Epithelial cell of proximal tubule (primary cell): ENCODE measurements at regions not wholly inside any gene's neighbourhood (a gene's known extent, or its start where the extent isn't known, plus 50 kb on each side); places are given as distances from the start of the nearest gene placed in this dataset.

Source experiments
- DNase-seq: peaks from one replicate; pipeline ENCODE4 v3.0.0-alpha.2; 2011; ENCODE audit warnings: low read depth
- H3K4me3 ChIP-seq: 2 replicates; pipeline ENCODE4 v1.5.1; 2011; ENCODE audit warnings: low read depth, mild to moderate bottlenecking, low read length
- TF ChIP-seq, protein P1 (sequence below): conservative IDR thresholded peaks from 2 replicates; pipeline ENCODE4 v1.5.1; 2012; ENCODE audit warnings: low read depth, mild to moderate bottlenecking, low read length

DNA sequence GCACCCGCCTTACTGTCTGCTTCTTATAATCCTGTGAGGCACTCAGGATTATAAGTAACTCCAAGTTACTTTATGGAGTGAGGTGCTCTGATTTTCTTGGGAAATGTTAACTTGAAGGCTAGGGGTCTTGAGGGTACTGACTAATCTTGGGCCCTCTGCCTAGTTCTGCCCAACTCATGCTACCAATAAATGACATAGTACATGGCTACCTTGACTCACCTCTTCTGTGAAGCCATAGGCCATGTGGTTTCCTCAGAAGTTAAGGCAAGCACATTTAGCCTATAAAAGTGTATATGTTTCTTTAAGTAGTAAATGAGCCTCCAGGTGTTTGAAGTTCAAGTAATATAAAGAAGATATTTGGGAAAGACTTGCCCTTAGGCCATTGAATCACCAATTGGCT lies 99.8 kb upstream of the CASK start:
- TF ChIP-seq, protein P1, sequence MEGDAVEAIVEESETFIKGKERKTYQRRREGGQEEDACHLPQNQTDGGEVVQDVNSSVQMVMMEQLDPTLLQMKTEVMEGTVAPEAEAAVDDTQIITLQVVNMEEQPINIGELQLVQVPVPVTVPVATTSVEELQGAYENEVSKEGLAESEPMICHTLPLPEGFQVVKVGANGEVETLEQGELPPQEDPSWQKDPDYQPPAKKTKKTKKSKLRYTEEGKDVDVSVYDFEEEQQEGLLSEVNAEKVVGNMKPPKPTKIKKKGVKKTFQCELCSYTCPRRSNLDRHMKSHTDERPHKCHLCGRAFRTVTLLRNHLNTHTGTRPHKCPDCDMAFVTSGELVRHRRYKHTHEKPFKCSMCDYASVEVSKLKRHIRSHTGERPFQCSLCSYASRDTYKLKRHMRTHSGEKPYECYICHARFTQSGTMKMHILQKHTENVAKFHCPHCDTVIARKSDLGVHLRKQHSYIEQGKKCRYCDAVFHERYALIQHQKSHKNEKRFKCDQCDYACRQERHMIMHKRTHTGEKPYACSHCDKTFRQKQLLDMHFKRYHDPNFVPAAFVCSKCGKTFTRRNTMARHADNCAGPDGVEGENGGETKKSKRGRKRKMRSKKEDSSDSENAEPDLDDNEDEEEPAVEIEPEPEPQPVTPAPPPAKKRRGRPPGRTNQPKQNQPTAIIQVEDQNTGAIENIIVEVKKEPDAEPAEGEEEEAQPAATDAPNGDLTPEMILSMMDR = no peak
- no peak for DNase-seq
- H3K4me3 ChIP-seq = no peak overlapping the region

DNA sequence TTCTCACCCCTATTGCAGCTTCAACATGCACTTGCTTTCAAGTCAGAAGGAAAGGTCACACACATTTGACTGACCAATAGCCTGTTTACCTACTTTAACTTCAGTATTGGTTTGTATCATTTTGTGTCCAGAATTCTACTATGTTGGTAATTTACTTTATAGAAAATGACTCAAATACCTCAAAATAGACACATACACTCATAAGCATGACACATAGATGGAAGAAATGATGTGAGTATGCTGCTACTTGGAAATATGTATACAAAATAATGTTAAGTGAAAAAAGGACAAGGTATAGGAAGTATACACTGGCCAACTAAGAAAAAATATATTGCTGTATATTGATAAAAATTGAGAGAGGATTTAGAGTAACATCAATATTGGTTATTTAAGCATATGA lies 98.8 kb upstream of the CASK start:
- TF ChIP-seq, protein P1 = no peak
- H3K4me3 ChIP-seq = no peak overlapping the region
- DNase-seq = no peak

DNA sequence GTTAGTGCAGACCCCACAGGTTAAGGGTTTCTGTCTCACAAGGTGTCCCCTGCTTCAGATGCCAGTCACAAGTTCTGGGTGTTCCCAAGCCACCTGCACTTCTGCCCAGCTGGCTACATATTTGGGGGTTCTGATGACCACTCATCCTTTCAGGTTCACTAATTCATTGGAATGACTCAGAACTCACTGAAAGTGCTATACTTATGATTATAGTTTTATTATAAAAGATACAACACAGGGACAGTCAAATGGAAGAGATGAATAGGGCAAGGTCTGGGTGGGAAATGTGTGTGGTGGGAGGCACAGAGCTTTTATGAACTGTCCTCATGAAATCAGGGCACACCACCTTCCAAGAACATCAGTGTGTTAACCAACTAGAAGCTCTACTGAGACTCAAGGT lies 97.7 kb upstream of the CASK start:
- no peak for DNase-seq
- TF ChIP-seq, protein P1 = no peak
- H3K4me3 ChIP-seq = no peak overlapping the region

- no peak overlapping the region for H3K4me3 ChIP-seq
- no peak for DNase-seq
- TF ChIP-seq, protein P1 = no peak
Measured at GRCh38 chrX:42020225-42020624, 96.9 kb upstream of the CASK start.

DNA sequence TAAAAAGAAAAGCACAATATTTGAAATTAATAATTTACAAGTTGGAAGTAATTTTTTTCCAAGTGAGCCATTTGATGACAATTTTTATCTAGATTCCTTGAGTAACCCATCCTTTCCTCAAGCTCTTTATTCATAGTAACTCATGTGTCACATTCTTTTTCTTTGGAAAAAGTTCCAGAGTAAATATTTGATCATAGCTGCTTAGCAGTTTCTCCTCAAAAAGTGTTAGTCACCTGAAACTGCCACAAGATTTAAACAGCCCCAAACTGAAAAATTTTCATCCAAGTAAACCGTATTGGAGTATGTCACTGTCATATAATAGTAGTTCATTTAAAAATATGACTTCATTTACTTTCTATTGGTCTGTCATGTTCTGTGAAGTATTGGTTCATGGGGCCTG lies 94.6 kb upstream of the CASK start:
- TF ChIP-seq, protein P1 = no peak
- no peak overlapping the region for H3K4me3 ChIP-seq
- DNase-seq = no peak

DNA sequence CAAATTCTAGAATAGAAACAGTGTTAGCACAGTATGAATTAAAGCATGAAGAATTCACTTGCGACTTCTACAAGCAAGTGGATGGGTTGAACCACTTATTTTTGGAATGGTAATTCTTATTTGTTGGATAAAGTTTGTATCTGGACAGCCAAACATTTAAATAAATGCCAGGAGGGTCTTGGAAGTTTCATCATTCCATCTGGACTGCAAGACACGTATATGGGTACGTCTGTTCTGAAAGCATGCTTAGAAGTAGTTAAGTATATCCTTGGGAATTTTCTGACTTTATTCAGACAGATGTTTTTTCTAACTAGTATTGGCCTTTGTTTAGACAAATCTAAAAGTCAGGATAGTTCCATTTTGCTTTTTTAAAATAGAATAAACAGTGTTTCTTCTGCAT lies 77.5 kb upstream of the CASK start:
- TF ChIP-seq, protein P1 = no peak
- no peak for DNase-seq
- no peak overlapping the region for H3K4me3 ChIP-seq

GRCh38 chrX:41984628-41985027 lies 61.3 kb upstream of the CASK start:
- no peak overlapping the region for H3K4me3 ChIP-seq
- TF ChIP-seq, protein P1 = no peak
- DNase-seq = peak; percentile 27
